ENCODE measurements at regions not wholly inside any gene's neighbourhood (a gene's known extent, or its start where the extent isn't known, plus 50 kb on each side); places are given as distances from the start of the nearest gene placed in this dataset.

- Histone ChIP-seq H3K27me3 (no peaks in the 10 kb centered on the region), H3K4me1 (no peaks in the 10 kb centered on the region), H3K9me3 (no peaks in the 10 kb centered on the region), H3K27ac (no peak overlapping the region), H3K36me3 (no peaks in the 10 kb centered on the region), H3K4me3 (no peak overlapping the region)
- intact Hi-C loops (cut with DNase I), result no loop called here
- TF ChIP-seq CTCF (IDR thresholded peaks at IDR 0.05), result no peak
- no peak for DNase-seq
- FAIRE-seq, result no peak
- ATAC-seq, result no peak
These were observed 133.5 kb downstream of the QPCT start for GRCh38 chr2:37477921-37478320.

GRCh38 chr2:37481244-37481643 lies 136.8 kb downstream of the QPCT start:
- ATAC-seq (no peak), FAIRE-seq (no peak), DNase-seq (peak in 1 of 6 donors; percentile 25)
- Histone ChIP-seq H3K4me1 (no peaks in the 10 kb centered on the region), H3K4me3 (no peak overlapping the region), H3K9me3 (no peaks in the 10 kb centered on the region), H3K27me3 (no peaks in the 10 kb centered on the region), H3K36me3 (no peaks in the 10 kb centered on the region), H3K27ac (no peak overlapping the region)
- intact Hi-C loops (cut with DNase I), result no loop called here
- 97% methylated on average over 2 of the region's 2 CpGs for WGBS, 2 donors
- TF ChIP-seq CTCF (IDR thresholded peaks at IDR 0.05), result no peak

- ATAC-seq, result no peak
- intact Hi-C loops (cut with DNase I), result no loop called here
- Histone ChIP-seq H3K4me3 (no peak overlapping the region), H3K9me3 (no peaks in the 10 kb centered on the region), H3K27ac (no peak overlapping the region), H3K36me3 (no peaks in the 10 kb centered on the region), H3K27me3 (no peaks in the 10 kb centered on the region), H3K4me1 (no peaks in the 10 kb centered on the region)
- no peak for FAIRE-seq
- 40 to 45% methylated on average over 6 of the region's 6 CpGs for WGBS, 2 donors
- TF ChIP-seq CTCF (IDR thresholded peaks at IDR 0.05), result no peak
- DNase-seq, result no peak
These were observed 144.6 kb downstream of the QPCT start for GRCh38 chr2:37489041-37489456.

GRCh38 chr2:37489536-37489935 lies 145.1 kb downstream of the QPCT start:
- ATAC-seq (no peak), FAIRE-seq (no peak), DNase-seq (no peak)
- no peak overlapping the region for H3K27ac ChIP-seq
- 30 to 43% methylated on average over 1 of the region's 1 CpG for WGBS, 2 donors
- no peaks in the 10 kb centered on the region for H3K27me3 ChIP-seq
- H3K36me3 ChIP-seq, result no peaks in the 10 kb centered on the region
- H3K9me3 ChIP-seq, result no peaks in the 10 kb centered on the region
- H3K4me1 ChIP-seq, result no peaks in the 10 kb centered on the region
- no peak for TF ChIP-seq CTCF (IDR thresholded peaks at IDR 0.05)
- intact Hi-C loops (cut with DNase I), result no loop called here
- H3K4me3 ChIP-seq, result no peak overlapping the region

GRCh38 chr2:37493425-37493824 lies 149.0 kb downstream of the QPCT start:
- ATAC-seq (no peak), FAIRE-seq (no peak), DNase-seq (no peak)
- Histone ChIP-seq H3K4me3 (no peak overlapping the region), H3K4me1 (no peaks in the 10 kb centered on the region), H3K27ac (no peak overlapping the region), H3K9me3 (no peaks in the 10 kb centered on the region), H3K27me3 (no peaks in the 10 kb centered on the region), H3K36me3 (no peaks in the 10 kb centered on the region)
- 83 to 93% methylated on average over 3 of the region's 3 CpGs for WGBS, 2 donors
- intact Hi-C loops (cut with DNase I), result no loop called here
- TF ChIP-seq CTCF (IDR thresholded peaks at IDR 0.05), result no peak

Measured in pancreas (tissue), 10 donors.